GM18951 (cell line): ENCODE measurements at regions not wholly inside any gene's neighbourhood (a gene's known extent, or its start where the extent isn't known, plus 50 kb on each side); places are given as distances from the start of the nearest gene placed in this dataset.

ENCODE experiments used
- POLR2A ChIP-seq: IDR thresholded peaks from 4 replicates; pipeline ENCODE4 v1.6.1; 2011; ENCODE audit warnings: mild to moderate bottlenecking; ENCODE audit not compliant: insufficient read length, insufficient read depth; ENCODE audit errors: extremely low read depth
- in situ Hi-C: fragments of 300-500 bp; cut with MboI; formaldehyde crosslinking; loops from one replicate; pipeline ENCODE4 v1.12.0; 2022; ENCODE audit warnings: low sequenced_read_pairs, mixed read lengths, inconsistent platforms; ENCODE audit not compliant: unreplicated experiment

GRCh38 chr20:6831461-6831860, 64.0 kb downstream of the BMP2 start:
- in situ Hi-C loops: loop anchor here (25.0 kb wide), 1 partner anchor 1031 kb away; no protein-coding TSS in a partner anchor
- no peak for TF ChIP-seq POLR2A

- TF ChIP-seq POLR2A: no peak
- in situ Hi-C loops: loop anchor here (25.0 kb wide), 1 partner anchor 1029 kb away; no protein-coding TSS in a partner anchor
Measured at GRCh38 chr20:6832811-6833210, 65.3 kb downstream of the BMP2 start.

GRCh38 chr20:6835609-6836008, 68.1 kb downstream of the BMP2 start:
- in situ Hi-C loops: loop anchor here (25.0 kb wide), 1 partner anchor 1027 kb away; no protein-coding TSS in a partner anchor
- no peak for TF ChIP-seq POLR2A

- TF ChIP-seq POLR2A: no peak
- in situ Hi-C loops: loop anchor here (25.0 kb wide), 1 partner anchor 1025 kb away; no protein-coding TSS in a partner anchor
Measured at GRCh38 chr20:6836821-6837374, 69.4 kb downstream of the BMP2 start.

GRCh38 chr20:6837730-6838129, 70.2 kb downstream of the BMP2 start:
- in situ Hi-C loops: loop anchor here (25.0 kb wide), 1 partner anchor 1025 kb away; no protein-coding TSS in a partner anchor
- no peak for TF ChIP-seq POLR2A

- TF ChIP-seq POLR2A: no peak
- in situ Hi-C loops: loop anchor here (25.0 kb wide), 1 partner anchor 1024 kb away; no protein-coding TSS in a partner anchor
Measured at GRCh38 chr20:6838181-6838826, 70.8 kb downstream of the BMP2 start.

- TF ChIP-seq POLR2A: no peak
Measured at GRCh38 chr20:6841128-6841527, 73.6 kb downstream of the BMP2 start.

GRCh38 chr20:6845141-6845540, 77.7 kb downstream of the BMP2 start:
- no peak for TF ChIP-seq POLR2A
- in situ Hi-C loops: loop anchor here (25.0 kb wide), 1 partner anchor 1017 kb away; no protein-coding TSS in a partner anchor

More at GRCh38 chr20:6841128-6841527, 73.6 kb downstream of the BMP2 start:
- in situ Hi-C loops: loop anchor here (25.0 kb wide), 1 partner anchor 1021 kb away; no protein-coding TSS in a partner anchor

- no peak for TF ChIP-seq POLR2A
- in situ Hi-C loops: loop anchor here (25.0 kb wide), 1 partner anchor 1014 kb away; no protein-coding TSS in a partner anchor
Measured at GRCh38 chr20:6848041-6848440, 80.6 kb downstream of the BMP2 start.

GRCh38 chr20:6848992-6849391, 81.5 kb downstream of the BMP2 start:
- no peak for TF ChIP-seq POLR2A
- in situ Hi-C loops: loop anchor here (25.0 kb wide), 1 partner anchor 1013 kb away; no protein-coding TSS in a partner anchor

- TF ChIP-seq POLR2A: no peak
- in situ Hi-C loops: no loop called here
Measured at GRCh38 chr20:6851136-6851535, 83.7 kb downstream of the BMP2 start.

- TF ChIP-seq POLR2A: no peak
- in situ Hi-C loops: no loop called here
Measured at GRCh38 chr20:6852478-6852877, 85.0 kb downstream of the BMP2 start.

GRCh38 chr20:6855104-6855503, 87.6 kb downstream of the BMP2 start:
- in situ Hi-C loops: no loop called here
- no peak for TF ChIP-seq POLR2A

GRCh38 chr20:6855796-6856195, 88.3 kb downstream of the BMP2 start:
- TF ChIP-seq POLR2A: no peak
- in situ Hi-C loops: no loop called here
